CD14-positive monocyte (primary cell): ENCODE measurements at regions not wholly inside any gene's neighbourhood (a gene's known extent, or its start where the extent isn't known, plus 50 kb on each side); places are given as distances from the start of the nearest gene placed in this dataset.

Experiments
- DNase-seq, 3 donors: peaks; one replicate each; pipeline ENCODE4 v3.0.0-alpha.2; 2011 to 2022
- H2AFZ ChIP-seq: 2 replicates; pipeline ENCODE4 v1.6.0; 2012; ENCODE audit warnings: mild to moderate bottlenecking, low read depth, low read length, inconsistent platforms; ENCODE audit not compliant: insufficient read depth, poor library complexity, severe bottlenecking
- H3K27ac ChIP-seq, 2 donors: 1 replicate in 1 of 2; 2 replicates in 1 of 2; pipeline ENCODE4 v1.5.1; 2012 to 2013; ENCODE audit warnings: low read length in 2 of 2, control low read depth in 1 of 2, inconsistent platforms in 1 of 2, low read depth in 1 of 2, mild to moderate bottlenecking in 1 of 2
- H3K27me3 ChIP-seq, 2 donors: one replicate each; pipeline versions ENCODE4 v1.6.0 to v1.6.1; 2011 to 2013; ENCODE audit warnings: low read length in 2 of 2; ENCODE audit not compliant: control insufficient read depth in 2 of 2, insufficient read depth in 2 of 2
- H3K36me3 ChIP-seq, 2 donors: replicated peaks in 1 of 2; 1 replicate in 1 of 2; 2 replicates in 1 of 2; pipeline versions ENCODE4 v1.5.1 to v1.6.1; 2012 to 2013; ENCODE audit warnings: low read length in 2 of 2, control low read depth in 1 of 2, inconsistent platforms in 1 of 2, mild to moderate bottlenecking in 1 of 2; ENCODE audit not compliant: insufficient read depth in 2 of 2, control insufficient read depth in 1 of 2
- H3K4me1 ChIP-seq, 2 donors: 1 replicate in 1 of 2; 2 replicates in 1 of 2; pipeline versions ENCODE4 v1.5.1 to v1.6.1; 2012 to 2013; ENCODE audit warnings: low read length in 2 of 2, control low read depth in 1 of 2, inconsistent platforms in 1 of 2, mild to moderate bottlenecking in 1 of 2, moderate library complexity in 1 of 2; ENCODE audit not compliant: insufficient read depth in 2 of 2, control insufficient read depth in 1 of 2
- H3K4me2 ChIP-seq: replicated peaks from 2 replicates; pipeline ENCODE3; 2012; ENCODE audit warnings: low read length, moderate library complexity, mild to moderate bottlenecking; ENCODE audit not compliant: poor library complexity, severe bottlenecking; ENCODE audit errors: extremely low read depth
- H3K4me3 ChIP-seq, 3 experiments: fragments of 200-600 bp in 1 of 3; sonication (generic) in 1 of 3; replicated peaks in 1 of 3; 1 replicate in 2 of 3; 2 replicates in 1 of 3; pipeline ENCODE4 v1.5.1; 2011 to 2013; ENCODE audit warnings: low read length in 3 of 3, mild to moderate bottlenecking in 3 of 3, control low read depth in 2 of 3, low read depth in 2 of 3, inconsistent platforms in 1 of 3, moderate library complexity in 1 of 3
- H3K79me2 ChIP-seq: 2 replicates; pipeline ENCODE4 v1.6.0; 2012; ENCODE audit warnings: mild to moderate bottlenecking, control low read depth, inconsistent platforms, low read length, moderate library complexity; ENCODE audit not compliant: insufficient read depth
- H3K9ac ChIP-seq: 2 replicates; pipeline ENCODE4 v1.6.0; 2017; ENCODE audit warnings: low read length, mild to moderate bottlenecking; ENCODE audit not compliant: insufficient read depth, poor library complexity, severe bottlenecking
- H3K9me3 ChIP-seq, 2 donors: replicated peaks in 1 of 2; 1 replicate in 1 of 2; 2 replicates in 1 of 2; pipeline versions ENCODE4 v1.5.1 to v1.6.1; 2012 to 2013; ENCODE audit warnings: low read length in 2 of 2, control low read depth in 1 of 2; ENCODE audit not compliant: control insufficient read depth in 1 of 2, insufficient read depth in 1 of 2
- H4K20me1 ChIP-seq: 2 replicates; pipeline ENCODE4 v1.6.0; 2012; ENCODE audit warnings: mild to moderate bottlenecking, low read length, control low read depth, moderate library complexity; ENCODE audit not compliant: insufficient read depth
- H3K27ac Mint-ChIP-seq, 7 donors: one replicate each; pipeline ENCODE4 v1.8.0; 2020; ENCODE audit warnings: mild to moderate bottlenecking in 7 of 7, mixed read lengths in 7 of 7, moderate library complexity in 6 of 7, inconsistent platforms in 2 of 7
- H3K27me3 Mint-ChIP-seq, 3 donors: one replicate each; pipeline ENCODE4 v1.8.0; 2021 to 2022; ENCODE audit warnings: low read depth in 3 of 3, mild to moderate bottlenecking in 3 of 3, mixed read lengths in 3 of 3, moderate library complexity in 3 of 3, inconsistent platforms in 1 of 3
- H3K36me3 Mint-ChIP-seq, 2 donors: one replicate each; pipeline ENCODE4 v1.8.0; 2020; ENCODE audit warnings: mixed read lengths in 2 of 2, inconsistent platforms in 1 of 2, mild to moderate bottlenecking in 1 of 2
- H3K4me1 Mint-ChIP-seq: one replicate; pipeline ENCODE4 v1.8.0; 2020; ENCODE audit warnings: mild to moderate bottlenecking, mixed read lengths
- H3K4me3 Mint-ChIP-seq, 2 donors: one replicate each; pipeline ENCODE4 v1.8.0; 2020; ENCODE audit warnings: mild to moderate bottlenecking in 2 of 2, mixed read lengths in 2 of 2, moderate library complexity in 1 of 2
- H3K9me3 Mint-ChIP-seq, 7 donors: one replicate each; pipeline ENCODE4 v1.8.0; 2020 to 2022; ENCODE audit warnings: mixed read lengths in 7 of 7, mild to moderate bottlenecking in 6 of 7, moderate library complexity in 6 of 7, inconsistent platforms in 2 of 7
- WGBS: methylation state at CpG from one replicate; pipeline ENCODE4 v1.1.5; 2013; ENCODE audit warnings: missing lambda C conversion rate; ENCODE audit not compliant: insufficient coverage; 5-methylcytosine and 5-hydroxymethylcytosine counted together
- intact Hi-C, 2 donors: fragments of 100-400 bp; cut with micrococcal nuclease; formaldehyde crosslinking; loops; one replicate each; pipeline versions ENCODE4 v1.15.0 to v1.15.1; 2023
- TF ChIP-seq, protein P1 (sequence below): fragments of 200-600 bp; IDR thresholded peaks from one replicate; pipeline ENCODE4 v1.8.0; 2022; ENCODE audit warnings: antibody characterized with exemption, mild to moderate bottlenecking

DNA sequence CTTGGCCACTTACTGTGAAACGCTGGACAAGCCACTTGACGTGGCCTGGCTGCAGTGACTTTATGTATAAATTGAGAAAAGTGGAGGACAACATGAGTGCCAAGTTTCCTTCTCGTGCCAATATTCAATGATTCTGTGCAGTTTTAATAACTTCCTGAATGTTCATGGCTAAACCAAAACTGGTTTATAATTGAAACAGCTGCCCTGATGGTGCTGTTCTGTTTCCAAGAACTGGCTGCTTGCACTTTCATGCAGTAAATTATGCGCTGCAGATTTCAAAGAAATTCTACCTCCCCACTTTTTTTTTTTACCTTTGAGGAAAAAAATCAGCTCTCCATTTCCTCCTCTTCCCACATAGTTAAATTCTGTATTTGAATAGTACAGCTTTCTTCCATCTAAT is 205.2 kb upstream of the CASK start:
- Histone ChIP-seq H3K9me3 (no peaks in the 10 kb centered on the region), H3K27me3 (no peaks in the 10 kb centered on the region), H3K4me1 (no peaks in the 10 kb centered on the region), H3K79me2 (no peaks in the 10 kb centered on the region), H3K9ac (no peak overlapping the region), H3K4me2 (no peak overlapping the region), H3K4me3 (no peak overlapping the region), H3K27ac (no peak overlapping the region), H2AFZ (no peak overlapping the region), H3K36me3 (no peaks in the 10 kb centered on the region), H4K20me1 (no peaks in the 10 kb centered on the region)
- intact Hi-C loops = no loop called here
- peaks cover 0 to 2% (median 0%) of the 10 kb centered on the region in 3 donors for H3K27me3 Mint-ChIP-seq
- peak overlapping the region in 1 of 7 donors; percentile 45 for H3K27ac Mint-ChIP-seq
- no peak overlapping the region for H3K4me3 Mint-ChIP-seq
- no peaks in the 10 kb centered on the region for H3K4me1 Mint-ChIP-seq
- no peaks in the 10 kb centered on the region for H3K36me3 Mint-ChIP-seq
- WGBS = no CpG with 5 or more reads among the region's 4 CpGs
- TF ChIP-seq, protein P1, sequence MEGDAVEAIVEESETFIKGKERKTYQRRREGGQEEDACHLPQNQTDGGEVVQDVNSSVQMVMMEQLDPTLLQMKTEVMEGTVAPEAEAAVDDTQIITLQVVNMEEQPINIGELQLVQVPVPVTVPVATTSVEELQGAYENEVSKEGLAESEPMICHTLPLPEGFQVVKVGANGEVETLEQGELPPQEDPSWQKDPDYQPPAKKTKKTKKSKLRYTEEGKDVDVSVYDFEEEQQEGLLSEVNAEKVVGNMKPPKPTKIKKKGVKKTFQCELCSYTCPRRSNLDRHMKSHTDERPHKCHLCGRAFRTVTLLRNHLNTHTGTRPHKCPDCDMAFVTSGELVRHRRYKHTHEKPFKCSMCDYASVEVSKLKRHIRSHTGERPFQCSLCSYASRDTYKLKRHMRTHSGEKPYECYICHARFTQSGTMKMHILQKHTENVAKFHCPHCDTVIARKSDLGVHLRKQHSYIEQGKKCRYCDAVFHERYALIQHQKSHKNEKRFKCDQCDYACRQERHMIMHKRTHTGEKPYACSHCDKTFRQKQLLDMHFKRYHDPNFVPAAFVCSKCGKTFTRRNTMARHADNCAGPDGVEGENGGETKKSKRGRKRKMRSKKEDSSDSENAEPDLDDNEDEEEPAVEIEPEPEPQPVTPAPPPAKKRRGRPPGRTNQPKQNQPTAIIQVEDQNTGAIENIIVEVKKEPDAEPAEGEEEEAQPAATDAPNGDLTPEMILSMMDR = no peak
- DNase-seq = no peak
- peaks cover 0 to 3% (median 0%) of the 10 kb centered on the region in 7 donors for H3K9me3 Mint-ChIP-seq

DNA sequence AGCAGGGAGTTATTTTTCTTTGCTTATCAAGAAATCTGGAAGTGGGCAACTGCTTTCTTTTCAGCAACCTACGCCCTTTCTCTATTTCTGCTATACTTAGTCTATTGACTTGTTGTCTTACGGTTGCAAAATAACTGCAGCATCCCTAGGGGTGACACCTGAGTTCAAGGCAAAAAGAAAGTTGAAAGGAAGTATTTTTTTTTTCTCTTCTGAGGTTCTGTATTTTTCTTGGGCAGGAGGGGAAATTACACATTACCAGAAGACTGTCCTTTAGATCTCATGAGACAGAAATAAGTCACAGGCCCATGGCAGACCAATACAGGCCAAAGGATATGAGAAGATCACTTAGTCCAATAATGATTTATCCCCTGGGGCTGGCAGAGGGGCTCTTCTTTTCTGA is 204.7 kb upstream of the CASK start:
- intact Hi-C loops = no loop called here

More for the DNA sequence above, 204.7 kb upstream of the CASK start:
- no peaks in the 10 kb centered on the region for H4K20me1 ChIP-seq
- no peaks in the 10 kb centered on the region for H3K4me1 ChIP-seq
- DNase-seq = no peak
- H3K27ac Mint-ChIP-seq = no peak overlapping the region
- H3K36me3 ChIP-seq = no peaks in the 10 kb centered on the region
- no peaks in the 10 kb centered on the region for H3K36me3 Mint-ChIP-seq
- no peak overlapping the region for H3K4me3 ChIP-seq
- no peak overlapping the region for H3K9ac ChIP-seq
- TF ChIP-seq, protein P1 = no peak
- no peaks in the 10 kb centered on the region for H3K79me2 ChIP-seq
- no peak overlapping the region for H3K4me3 Mint-ChIP-seq
- peaks cover 0 to 3% (median 0%) of the 10 kb centered on the region in 7 donors for H3K9me3 Mint-ChIP-seq
- H3K27me3 Mint-ChIP-seq = peaks cover 0 to 2% (median 0%) of the 10 kb centered on the region in 3 donors
- no peaks in the 10 kb centered on the region for H3K9me3 ChIP-seq
- H3K27me3 ChIP-seq = no peaks in the 10 kb centered on the region
- no CpG with 5 or more reads among the region's 2 CpGs for WGBS
- H2AFZ ChIP-seq = no peak overlapping the region
- no peak overlapping the region for H3K27ac ChIP-seq
- H3K4me1 Mint-ChIP-seq = no peaks in the 10 kb centered on the region
- no peak overlapping the region for H3K4me2 ChIP-seq
